ENCODE measurements at regions not wholly inside any gene's neighbourhood (a gene's known extent, or its start where the extent isn't known, plus 50 kb on each side); places are given as distances from the start of the nearest gene placed in this dataset.
A peak's percentile ranks its signal among the peaks of the same experiment; 100 is the strongest.

DNA sequence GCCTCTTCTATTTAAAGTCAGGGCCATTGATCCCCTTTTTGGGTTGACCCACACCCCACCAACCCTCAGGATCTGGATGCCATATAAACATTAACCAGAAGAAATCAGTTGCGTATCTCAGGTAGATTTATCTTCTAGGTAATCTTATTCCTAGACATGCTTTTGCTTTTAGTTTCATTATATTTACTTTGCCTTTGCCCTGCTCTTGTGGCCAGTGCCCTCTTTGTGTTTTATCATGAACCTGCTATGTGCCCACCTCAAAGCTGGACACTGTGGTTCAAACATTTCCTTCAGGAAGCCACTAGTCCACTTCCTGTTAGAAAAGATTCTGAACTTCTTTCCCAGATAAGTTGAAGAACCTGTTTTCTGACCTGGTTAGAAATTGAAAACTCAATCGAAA, 117.4 kb upstream of the EDNRA start:
- WGBS, 4 donors = 84 to 91% (median 85%) methylated on average over 2 of the region's 2 CpGs
- peak overlapping the region in 6 of 12 donors; percentile 15 to 87 (median 50) for H3K27ac ChIP-seq
- H3K4me1 ChIP-seq = peaks cover 0 to 35% (median 10%) of the 10 kb centered on the region in 12 donors
- no peak for DNase-seq
- no peaks in the 10 kb centered on the region for H3K9me3 ChIP-seq
- no peak for ATAC-seq
- H3K4me3 ChIP-seq = no peak overlapping the region
- intact Hi-C loops (cut with DNase I) = loop anchor here in 1 of 10 donors (5.0 kb wide), 1 partner anchor 119 kb away; the partner anchor contains the start of gene EDNRA
- H3K36me3 ChIP-seq = no peaks in the 10 kb centered on the region
- H3K27me3 ChIP-seq = no peaks in the 10 kb centered on the region
- TF ChIP-seq, protein P1, sequence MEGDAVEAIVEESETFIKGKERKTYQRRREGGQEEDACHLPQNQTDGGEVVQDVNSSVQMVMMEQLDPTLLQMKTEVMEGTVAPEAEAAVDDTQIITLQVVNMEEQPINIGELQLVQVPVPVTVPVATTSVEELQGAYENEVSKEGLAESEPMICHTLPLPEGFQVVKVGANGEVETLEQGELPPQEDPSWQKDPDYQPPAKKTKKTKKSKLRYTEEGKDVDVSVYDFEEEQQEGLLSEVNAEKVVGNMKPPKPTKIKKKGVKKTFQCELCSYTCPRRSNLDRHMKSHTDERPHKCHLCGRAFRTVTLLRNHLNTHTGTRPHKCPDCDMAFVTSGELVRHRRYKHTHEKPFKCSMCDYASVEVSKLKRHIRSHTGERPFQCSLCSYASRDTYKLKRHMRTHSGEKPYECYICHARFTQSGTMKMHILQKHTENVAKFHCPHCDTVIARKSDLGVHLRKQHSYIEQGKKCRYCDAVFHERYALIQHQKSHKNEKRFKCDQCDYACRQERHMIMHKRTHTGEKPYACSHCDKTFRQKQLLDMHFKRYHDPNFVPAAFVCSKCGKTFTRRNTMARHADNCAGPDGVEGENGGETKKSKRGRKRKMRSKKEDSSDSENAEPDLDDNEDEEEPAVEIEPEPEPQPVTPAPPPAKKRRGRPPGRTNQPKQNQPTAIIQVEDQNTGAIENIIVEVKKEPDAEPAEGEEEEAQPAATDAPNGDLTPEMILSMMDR (IDR thresholded peaks at IDR 0.05) = no peak
- no peak for TF ChIP-seq POLR2A (IDR thresholded peaks at IDR 0.05)

DNA sequence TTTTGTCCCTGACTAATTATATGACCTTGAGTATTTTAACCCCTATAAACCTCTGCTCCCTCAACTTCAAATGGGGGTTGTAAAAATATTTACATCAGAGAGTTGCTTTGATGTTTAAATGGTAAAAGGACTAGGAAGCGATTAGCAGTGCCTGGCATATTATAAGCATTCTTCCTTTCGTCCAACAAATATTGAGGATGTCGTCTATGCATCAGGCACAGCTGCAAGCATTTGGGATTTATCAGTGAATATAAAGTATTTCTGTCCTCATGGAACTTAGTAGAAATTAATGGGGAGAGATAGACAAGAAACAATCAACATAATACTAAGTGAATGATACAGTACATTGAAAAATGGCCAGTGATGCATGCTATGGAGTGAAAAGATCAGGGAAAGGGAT, 115.5 kb upstream of the EDNRA start:
- intact Hi-C loops (cut with DNase I) = no loop called here
- ATAC-seq = no peak
- H3K27me3 ChIP-seq = no peaks in the 10 kb centered on the region
- DNase-seq = no peak
- H3K36me3 ChIP-seq = no peaks in the 10 kb centered on the region
- H3K4me3 ChIP-seq = no peak overlapping the region
- peaks cover 0 to 32% (median 10%) of the 10 kb centered on the region in 12 donors for H3K4me1 ChIP-seq
- H3K27ac ChIP-seq = no peak overlapping the region
- no peaks in the 10 kb centered on the region for H3K9me3 ChIP-seq
- 80 to 94% (median 85%) methylated on average over 3 of the region's 3 CpGs for WGBS, 4 donors
- TF ChIP-seq, protein P1 (IDR thresholded peaks at IDR 0.05) = no peak
- no peak for TF ChIP-seq POLR2A (IDR thresholded peaks at IDR 0.05)

DNA sequence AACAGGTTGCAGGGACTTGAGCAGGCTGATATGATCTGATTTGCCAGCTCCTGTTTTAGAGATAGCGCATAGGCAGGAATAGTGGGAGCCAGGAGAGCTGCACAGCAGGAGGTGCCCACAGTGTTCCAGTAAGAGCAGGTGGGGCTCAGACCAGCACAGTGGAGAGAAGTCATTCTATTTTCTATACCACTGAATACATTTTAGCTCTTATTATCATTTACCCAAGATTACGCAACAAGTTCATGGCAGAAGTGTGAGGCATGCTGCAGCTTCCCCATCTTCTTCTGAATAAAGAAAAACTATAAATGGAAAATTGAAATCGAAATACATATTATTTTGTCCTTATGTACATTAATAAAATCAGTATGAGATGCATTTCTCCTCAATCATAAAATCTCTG, 114.7 kb upstream of the EDNRA start:
- intact Hi-C loops (cut with DNase I) = no loop called here
- H3K27ac ChIP-seq = no peak overlapping the region
- WGBS, 4 donors = 77 to 92% (median 91%) methylated on average over 3 of the region's 3 CpGs
- no peaks in the 10 kb centered on the region for H3K9me3 ChIP-seq
- no peaks in the 10 kb centered on the region for H3K36me3 ChIP-seq
- no peaks in the 10 kb centered on the region for H3K27me3 ChIP-seq
- DNase-seq (no peak), ATAC-seq (no peak)
- no peak overlapping the region for H3K4me3 ChIP-seq
- peaks cover 0 to 25% (median 10%) of the 10 kb centered on the region in 12 donors for H3K4me1 ChIP-seq
- TF ChIP-seq, protein P1 (IDR thresholded peaks at IDR 0.05) = no peak
- TF ChIP-seq POLR2A (IDR thresholded peaks at IDR 0.05) = no peak

DNA sequence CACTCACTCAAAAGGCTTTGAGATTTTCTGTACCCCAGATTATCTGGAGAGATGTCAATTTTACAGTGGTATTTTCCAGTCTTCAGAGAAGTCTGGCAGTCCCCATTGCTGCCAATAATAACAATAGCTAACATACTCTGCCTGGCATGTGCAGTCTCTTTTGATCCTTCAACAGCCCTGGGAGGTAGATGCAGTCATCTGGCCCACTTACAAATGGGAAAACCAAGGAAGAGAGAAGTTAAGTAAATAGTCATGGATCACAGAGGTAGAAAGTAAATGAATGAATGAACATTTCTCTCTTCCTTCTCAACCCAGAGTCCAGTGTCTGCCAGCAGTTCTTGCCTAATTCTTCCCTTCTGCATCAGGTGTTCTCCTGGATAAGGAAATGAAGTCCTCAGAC, 113.0 kb upstream of the EDNRA start:
- intact Hi-C loops (cut with DNase I) = no loop called here
- Histone ChIP-seq H3K27ac (no peak overlapping the region), H3K4me1 (peaks cover 0 to 10% (median 0%) of the 10 kb centered on the region in 12 donors), H3K27me3 (no peaks in the 10 kb centered on the region), H3K36me3 (no peaks in the 10 kb centered on the region), H3K9me3 (peaks cover 0 to 7% (median 0%) of the 10 kb centered on the region in 12 donors), H3K4me3 (no peak overlapping the region)
- no peak for TF ChIP-seq POLR2A (IDR thresholded peaks at IDR 0.05)
- TF ChIP-seq, protein P1 (IDR thresholded peaks at IDR 0.05) = no peak
- ATAC-seq (no peak), DNase-seq (no peak)
